IMR-90 (cell line): ENCODE measurements at regions not wholly inside any gene's neighbourhood (a gene's known extent, or its start where the extent isn't known, plus 50 kb on each side); places are given as distances from the start of the nearest gene placed in this dataset.

Source experiments
- ATAC-seq: fragments of 200-7000 bp; cut with Tn5 transposase; 2 replicates; pipeline ENCODE4 v1.9.1; 2020; ENCODE audit warnings: low read depth, mild to moderate bottlenecking, moderate library complexity
- BruUV-seq: library from RNA; stranded (reverse); fragments of 400-500 nt; replicated peaks from 2 replicates; lab custom pipeline; 2021; lab: Mats Ljungman, UMichigan
- CTCF ChIA-PET: fragments of 300-600 bp; formaldehyde crosslinking; extraction: SDS; loops from one replicate; lab custom pipeline; 2021; ENCODE audit warnings: antibody characterized with exemption; lab: Yijun Ruan, JAX
- POLR2A ChIA-PET: fragments of 300-600 bp; sonication (Branson Sonifier 250); formaldehyde crosslinking; loops from one replicate; lab custom pipeline; 2022; ENCODE audit warnings: antibody characterized with exemption; ENCODE audit not compliant: unreplicated experiment; lab: Charles Lee
- DNase-seq: peaks from one replicate; pipeline ENCODE4 v3.0.0; 2013
- H2AFZ ChIP-seq: replicated peaks from 2 replicates; pipeline ENCODE3; 2013; ENCODE audit warnings: low read length, mild to moderate bottlenecking; ENCODE audit not compliant: poor library complexity
- H2AK5ac ChIP-seq: 2 replicates; pipeline ENCODE4 v1.6.1; 2013; ENCODE audit warnings: low read depth, low read length, inconsistent platforms
- H2AK9ac ChIP-seq: replicated peaks from 2 replicates; pipeline ENCODE3; 2013; ENCODE audit warnings: mild to moderate bottlenecking, low read depth, low read length, moderate library complexity; ENCODE audit not compliant: poor library complexity
- H2BK120ac ChIP-seq: 2 replicates; pipeline ENCODE4 v1.6.1; 2013; ENCODE audit warnings: low read depth, low read length, inconsistent platforms
- H2BK15ac ChIP-seq: 3 replicates; pipeline ENCODE4 v1.6.1; 2013; ENCODE audit warnings: low read depth, low read length, inconsistent platforms
- H2BK20ac ChIP-seq: 2 replicates; pipeline ENCODE4 v1.6.1; 2013; ENCODE audit warnings: low read depth, mild to moderate bottlenecking, inconsistent platforms, low read length, moderate library complexity
- H2BK5ac ChIP-seq: 2 replicates; pipeline ENCODE4 v1.6.1; 2013; ENCODE audit warnings: mild to moderate bottlenecking, low read depth, low read length, inconsistent platforms; ENCODE audit not compliant: poor library complexity, severe bottlenecking
- H3K14ac ChIP-seq: replicated peaks from 2 replicates; pipeline ENCODE4 v1.6.1; 2013; ENCODE audit warnings: low read depth, low read length, inconsistent platforms
- H3K18ac ChIP-seq: 2 replicates; pipeline ENCODE4 v1.6.1; 2013; ENCODE audit warnings: low read depth, low read length, control low read depth
- H3K23ac ChIP-seq: 2 replicates; pipeline ENCODE4 v1.6.1; 2013; ENCODE audit warnings: low read depth, low read length, inconsistent platforms
- H3K27ac ChIP-seq: 2 replicates; pipeline ENCODE4 v1.5.1; 2013; ENCODE audit warnings: mild to moderate bottlenecking, control low read depth, low read length; ENCODE audit not compliant: insufficient read depth
- H3K27me3 ChIP-seq: 2 replicates; pipeline ENCODE4 v1.6.1; 2013; ENCODE audit warnings: low read length; ENCODE audit not compliant: control insufficient read depth, insufficient read depth
- H3K36me3 ChIP-seq: 2 replicates; pipeline ENCODE4 v1.6.1; 2013; ENCODE audit warnings: low read length, mixed read lengths; ENCODE audit not compliant: control insufficient read depth, insufficient read depth
- H3K4ac ChIP-seq: 2 replicates; pipeline ENCODE4 v1.6.1; 2013; ENCODE audit warnings: low read depth, low read length, inconsistent platforms
- H3K4me1 ChIP-seq: 2 replicates; pipeline ENCODE4 v1.6.1; 2013; ENCODE audit warnings: low read length, mixed read lengths; ENCODE audit not compliant: control insufficient read depth, insufficient read depth
- H3K4me2 ChIP-seq: 2 replicates; pipeline ENCODE4 v1.6.1; 2013; ENCODE audit warnings: low read depth, mild to moderate bottlenecking, control low read depth, low read length, moderate library complexity
- H3K4me3 ChIP-seq: 2 replicates; pipeline ENCODE4 v1.5.1; 2013; ENCODE audit warnings: low read depth, mild to moderate bottlenecking, control low read depth, low read length, moderate library complexity; ENCODE audit not compliant: insufficient read depth
- H3K56ac ChIP-seq: 2 replicates; pipeline ENCODE4 v1.6.1; 2013; ENCODE audit warnings: low read length, inconsistent platforms; ENCODE audit not compliant: insufficient read depth; ENCODE audit errors: extremely low read depth
- H3K79me1 ChIP-seq, 2 experiments: 2 replicates each; pipeline ENCODE4 v1.6.1; 2013; ENCODE audit warnings: low read length in 2 of 2, inconsistent platforms in 1 of 2, low read depth in 1 of 2
- H3K9ac ChIP-seq: 2 replicates; pipeline ENCODE4 v1.6.1; 2013; ENCODE audit warnings: low read depth, low read length, control low read depth
- H3K9me1 ChIP-seq: 2 replicates; pipeline ENCODE4 v1.6.1; 2013; ENCODE audit warnings: low read length, inconsistent platforms; ENCODE audit not compliant: insufficient read depth
- H3K9me3 ChIP-seq: 2 replicates; pipeline ENCODE4 v1.6.1; 2013; ENCODE audit warnings: low read length; ENCODE audit not compliant: control insufficient read depth, insufficient read depth
- H4K20me1 ChIP-seq: 2 replicates; pipeline ENCODE4 v1.6.1; 2013; ENCODE audit warnings: low read length, inconsistent platforms; ENCODE audit not compliant: insufficient read depth
- H4K5ac ChIP-seq: 2 replicates; pipeline ENCODE4 v1.6.1; 2013; ENCODE audit warnings: mild to moderate bottlenecking, low read depth, low read length, control low read depth
- H4K8ac ChIP-seq, 2 experiments: 2 replicates each; pipeline ENCODE4 v1.6.1; 2013; ENCODE audit warnings: low read depth in 2 of 2, low read length in 2 of 2, control low read depth in 1 of 2, inconsistent platforms in 1 of 2
- H4K91ac ChIP-seq: 2 replicates; pipeline ENCODE4 v1.6.1; 2013; ENCODE audit warnings: low read depth, low read length, inconsistent platforms; ENCODE audit not compliant: insufficient read depth
- BHLHE40 ChIP-seq: fragments of 150-350 bp; IDR thresholded peaks from 2 replicates; pipeline ENCODE4 v1.6.1; 2016; ENCODE audit warnings: mild to moderate bottlenecking, low read depth, low read length
- CEBPB ChIP-seq: IDR thresholded peaks from 2 replicates; pipeline ENCODE4 v1.6.1; 2012; ENCODE audit warnings: low read depth, low read length, improper control_type of control experiment
- CHD1 ChIP-seq: IDR thresholded peaks from 2 replicates; pipeline ENCODE4 v1.6.1; 2012; ENCODE audit warnings: low read depth, low read length, improper control_type of control experiment
- CTCF ChIP-seq: conservative IDR thresholded peaks from 2 replicates; pipeline ENCODE4 v1.5.1; 2012; ENCODE audit warnings: mild to moderate bottlenecking, low read depth, low read length, improper control_type of control experiment
- ELK1 ChIP-seq: fragments of 150-350 bp; IDR thresholded peaks from 2 replicates; pipeline ENCODE4 v1.6.1; 2016; ENCODE audit warnings: low read depth, mild to moderate bottlenecking, low read length, moderate library complexity, borderline replicate concordance
- FOS ChIP-seq: fragments of 150-350 bp; IDR thresholded peaks from 2 replicates; pipeline ENCODE4 v1.6.1; 2016; ENCODE audit warnings: low read depth, low read length
- MAFK ChIP-seq: IDR thresholded peaks from 2 replicates; pipeline ENCODE4 v1.6.1; 2012; ENCODE audit warnings: low read depth, low read length, improper control_type of control experiment
- MAZ ChIP-seq: IDR thresholded peaks from 2 replicates; pipeline ENCODE4 v1.6.1; 2012; ENCODE audit warnings: low read depth, mild to moderate bottlenecking, low read length, improper control_type of control experiment, moderate library complexity, borderline replicate concordance
- MXI1 ChIP-seq: IDR thresholded peaks from 2 replicates; pipeline ENCODE4 v1.6.1; 2012; ENCODE audit warnings: low read depth, mild to moderate bottlenecking, low read length, moderate library complexity, borderline replicate concordance
- NFE2L2 ChIP-seq: fragments of 150-350 bp; IDR thresholded peaks from 2 replicates; pipeline ENCODE4 v1.6.1; 2016; ENCODE audit warnings: low read depth, mild to moderate bottlenecking, low read length
- POLR2A ChIP-seq: IDR thresholded peaks from 2 replicates; pipeline ENCODE4 v1.6.1; 2012; ENCODE audit warnings: mild to moderate bottlenecking, low read depth, low read length
- RAD21 ChIP-seq: IDR thresholded peaks from 2 replicates; pipeline ENCODE4 v1.6.1; 2012; ENCODE audit warnings: low read length, improper control_type of control experiment
- RCOR1 ChIP-seq: IDR thresholded peaks from 2 replicates; pipeline ENCODE4 v1.6.1; 2012; ENCODE audit warnings: mild to moderate bottlenecking, low read length, improper control_type of control experiment; ENCODE audit not compliant: insufficient replicate concordance
- RFX5 ChIP-seq: IDR thresholded peaks from 2 replicates; pipeline ENCODE4 v1.8.0; 2012; ENCODE audit warnings: low read depth, mild to moderate bottlenecking, low read length, moderate library complexity
- SMC3 ChIP-seq: fragments of 150-350 bp; IDR thresholded peaks from 2 replicates; pipeline ENCODE4 v1.6.1; 2016; ENCODE audit warnings: low read depth, mild to moderate bottlenecking, antibody characterized with exemption, low read length, moderate library complexity
- WGBS, 2 experiments: methylation state at CpG; one replicate each; pipeline versions ENCODE4 v1.1.5 to v1.1.7; 2013; ENCODE audit warnings: missing lambda C conversion rate in 2 of 2; ENCODE audit not compliant: insufficient read length in 1 of 2; ENCODE audit errors: extremely low coverage in 2 of 2; 5-methylcytosine and 5-hydroxymethylcytosine counted together
- dilution Hi-C: fragments of 300-500 bp; cut with HindIII; formaldehyde crosslinking; loops from one replicate; pipeline ENCODE4 v1.14.3; 2018; ENCODE audit warnings: low sequenced_read_pairs; ENCODE audit not compliant: unreplicated experiment
- in situ Hi-C: fragments of 300-500 bp; cut with MboI; formaldehyde crosslinking; loops from 3 replicates; pipeline ENCODE4 v1.14.3; 2019; ENCODE audit warnings: low sequenced_read_pairs, inconsistent platforms, mixed read lengths
- intact Hi-C: fragments of 100-400 bp; cut with micrococcal nuclease; formaldehyde crosslinking; loops from 2 replicates; pipeline ENCODE4 v1.10.0; 2022
- TF ChIP-seq, protein P1 (sequence below): fragments of 150-350 bp; IDR thresholded peaks from 2 replicates; pipeline ENCODE4 v1.6.1; 2017; ENCODE audit warnings: mild to moderate bottlenecking, antibody characterized with exemption, low read length, low read depth

GRCh38 chr16:86325360-86325759, 185.0 kb upstream of the FOXF1 start:
- H3K9me3 ChIP-seq, result peaks cover 7% of the 10 kb centered on the region
- H2BK120ac ChIP-seq, result no peak overlapping the region
- no TSS peak for BruUV-seq
- peaks cover 7% of the 10 kb centered on the region; the same call in 1 of the 2 replicates for H3K27me3 ChIP-seq
- WGBS, 2 experiments, result no CpG with 5 or more reads among the region's 3 CpGs
- no peak overlapping the region for H3K4ac ChIP-seq
- intact Hi-C loops (no loop called here), dilution Hi-C loops (no loop called here), in situ Hi-C loops (no loop called here)
- no peak overlapping the region for H4K8ac ChIP-seq
- H3K18ac ChIP-seq, result no peak overlapping the region
- no peaks in the 10 kb centered on the region for H4K20me1 ChIP-seq
- H2BK5ac ChIP-seq, result no peak overlapping the region
- no peak overlapping the region for H2AFZ ChIP-seq
- POLR2A ChIA-PET, result interaction anchor here (0.6 kb wide), 1 partner anchor 23 kb away, joined by 19 read pairs; no protein-coding TSS in a partner anchor
- 0 out of 2 replicates have a peak, but pooled peaks cover 2% of the 10 kb centered on the region for H3K9me1 ChIP-seq
- no peak for ATAC-seq
- H2AK9ac ChIP-seq, result no peak overlapping the region
- no peak overlapping the region for H4K91ac ChIP-seq
- no peak overlapping the region for H2BK20ac ChIP-seq
- H3K27ac ChIP-seq, result no peak overlapping the region
- CTCF ChIA-PET, result no interaction called here
- no peak overlapping the region for H3K4me3 ChIP-seq
- H3K9ac ChIP-seq, result no peak overlapping the region
- no peak overlapping the region for H3K56ac ChIP-seq
- H4K5ac ChIP-seq, result no peak overlapping the region
- no peak overlapping the region for H3K4me2 ChIP-seq
- DNase-seq, result no peak
- no peaks in the 10 kb centered on the region for H3K36me3 ChIP-seq
- H2AK5ac ChIP-seq, result no peak overlapping the region
- H3K79me1 ChIP-seq, result no peaks in the 10 kb centered on the region
- no peak overlapping the region for H3K23ac ChIP-seq
- H2BK15ac ChIP-seq, result no peak overlapping the region
- H3K4me1 ChIP-seq, result peaks cover 3% of the 10 kb centered on the region; the same call in 1 of the 2 replicates
- H3K14ac ChIP-seq, result no peak overlapping the region
- no peak for TF ChIP-seq SMC3
- no peak for TF ChIP-seq MAFK
- no peak for TF ChIP-seq POLR2A
- no peak for TF ChIP-seq BHLHE40
- TF ChIP-seq CTCF, result no peak
- TF ChIP-seq RFX5, result no peak
- no peak for TF ChIP-seq NFE2L2
- no peak for TF ChIP-seq ELK1
- no peak for TF ChIP-seq CHD1
- no peak for TF ChIP-seq MAZ
- no peak for TF ChIP-seq CEBPB
- TF ChIP-seq FOS, result no peak
- TF ChIP-seq MXI1, result no peak
- TF ChIP-seq, protein P1, sequence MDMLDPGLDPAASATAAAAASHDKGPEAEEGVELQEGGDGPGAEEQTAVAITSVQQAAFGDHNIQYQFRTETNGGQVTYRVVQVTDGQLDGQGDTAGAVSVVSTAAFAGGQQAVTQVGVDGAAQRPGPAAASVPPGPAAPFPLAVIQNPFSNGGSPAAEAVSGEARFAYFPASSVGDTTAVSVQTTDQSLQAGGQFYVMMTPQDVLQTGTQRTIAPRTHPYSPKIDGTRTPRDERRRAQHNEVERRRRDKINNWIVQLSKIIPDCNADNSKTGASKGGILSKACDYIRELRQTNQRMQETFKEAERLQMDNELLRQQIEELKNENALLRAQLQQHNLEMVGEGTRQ, result no peak
- no peak for TF ChIP-seq RAD21
- no peak for TF ChIP-seq RCOR1
